H1 (cell line): ENCODE measurements at regions not wholly inside any gene's neighbourhood (a gene's known extent, or its start where the extent isn't known, plus 50 kb on each side); places are given as distances from the start of the nearest gene placed in this dataset.

Experiments
- CTCF ChIA-PET: fragments of 300-600 bp; sonication (Branson Sonifier 250); formaldehyde crosslinking; loops from one replicate; lab custom pipeline; 2021; ENCODE audit not compliant: partially characterized antibody; lab: Charles Lee
- POLR2A ChIA-PET: fragments of 300-600 bp; sonication (Branson Sonifier 250); formaldehyde crosslinking; loops from one replicate; lab custom pipeline; 2021; ENCODE audit warnings: inconsistent platforms; ENCODE audit not compliant: partially characterized antibody; lab: Charles Lee
- DNase-seq, 2 experiments: peaks; one replicate each; pipeline versions ENCODE4 v3.0.0 to v3.0.0-alpha.2; 2010 to 2022; ENCODE audit warnings: low spot score in 2 of 2, low read depth in 1 of 2, mixed read lengths in 1 of 2
- FAIRE-seq: peaks from 2 replicates; lab custom pipeline; 2011; peaks lifted over from hg19 to GRCh38; lab: Jason Lieb, UNC
- H2AFZ ChIP-seq: 2 replicates; pipeline ENCODE4 v1.8.1; 2012; ENCODE audit warnings: low read length, inconsistent platforms
- H2AK5ac ChIP-seq: 2 replicates; pipeline ENCODE4 v1.6.1; 2013; ENCODE audit warnings: low read depth, low read length
- H2BK120ac ChIP-seq: replicated peaks from 2 replicates; pipeline ENCODE3; 2013; ENCODE audit warnings: low read depth, low read length, inconsistent platforms
- H2BK12ac ChIP-seq: 2 replicates; pipeline ENCODE4 v1.6.1; 2013; ENCODE audit warnings: low read depth, low read length
- H2BK15ac ChIP-seq: 2 replicates; pipeline ENCODE4 v1.6.1; 2013; ENCODE audit warnings: low read length
- H2BK20ac ChIP-seq: 2 replicates; pipeline ENCODE4 v1.6.1; 2013; ENCODE audit warnings: low read length
- H2BK5ac ChIP-seq: 2 replicates; pipeline ENCODE4 v1.6.1; 2013; ENCODE audit warnings: low read depth, low read length
- H3K14ac ChIP-seq: 2 replicates; pipeline ENCODE4 v1.6.1; 2013; ENCODE audit warnings: inconsistent platforms; ENCODE audit not compliant: insufficient read length
- H3K18ac ChIP-seq: 2 replicates; pipeline ENCODE4 v1.6.1; 2013; ENCODE audit warnings: low read length; ENCODE audit errors: extremely low read depth
- H3K23ac ChIP-seq: 2 replicates; pipeline ENCODE4 v1.6.1; 2013; ENCODE audit warnings: inconsistent platforms; ENCODE audit not compliant: insufficient read length
- H3K23me2 ChIP-seq: 2 replicates; pipeline ENCODE4 v1.6.1; 2013; ENCODE audit warnings: low read depth, low read length
- H3K27ac ChIP-seq: 2 replicates; pipeline ENCODE4 v1.6.1; 2011; ENCODE audit warnings: low read depth, low read length, inconsistent platforms
- H3K27me3 ChIP-seq, 4 experiments: replicated peaks in 1 of 4; 1 replicate in 1 of 4; 2 replicates in 3 of 4; pipeline versions ENCODE4 v1.6.1 to v1.8.1; 2011 to 2013; ENCODE audit warnings: low read length in 3 of 4, mild to moderate bottlenecking in 3 of 4, inconsistent platforms in 2 of 4, mixed read lengths in 2 of 4, moderate library complexity in 1 of 4; ENCODE audit not compliant: control insufficient read depth in 3 of 4, insufficient read depth in 3 of 4; ENCODE audit errors: extremely low read depth in 1 of 4
- H3K36me3 ChIP-seq, 4 experiments: 2 replicates each; pipeline versions ENCODE4 v1.6.1 to v1.8.1; 2011 to 2013; ENCODE audit warnings: mild to moderate bottlenecking in 4 of 4, low read length in 3 of 4, moderate library complexity in 2 of 4, control low read depth in 1 of 4, inconsistent platforms in 1 of 4; ENCODE audit not compliant: insufficient read depth in 4 of 4, control insufficient read depth in 2 of 4
- H3K4ac ChIP-seq: replicated peaks from 2 replicates; pipeline ENCODE3; 2013; ENCODE audit warnings: low read length, low read depth, mixed read lengths, inconsistent platforms; ENCODE audit not compliant: insufficient read length
- H3K4me1 ChIP-seq, 4 experiments: replicated peaks in 1 of 4; 1 replicate in 1 of 4; 2 replicates in 3 of 4; pipeline versions ENCODE4 v1.6.1 to v1.8.1; 2011 to 2013; ENCODE audit warnings: low read length in 3 of 4, inconsistent platforms in 2 of 4, mixed read lengths in 1 of 4; ENCODE audit not compliant: insufficient read depth in 4 of 4, control insufficient read depth in 3 of 4
- H3K4me2 ChIP-seq, 2 experiments: 2 replicates each; pipeline versions ENCODE4 v1.6.1 to v1.8.1; 2011 to 2013; ENCODE audit warnings: low read depth in 2 of 2, low read length in 2 of 2, control low read depth in 1 of 2, inconsistent platforms in 1 of 2, mild to moderate bottlenecking in 1 of 2; ENCODE audit not compliant: insufficient read depth in 1 of 2
- H3K4me3 ChIP-seq, 4 experiments: fragments of 200-600, 300-600 bp in 1 of 4; sonication (generic), shearing (Covaris generic), sonication (Bioruptor Twin) in 1 of 4; 2 replicates each; pipeline versions ENCODE4 v1.5.1 to v1.8.1; 2011 to 2016; ENCODE audit warnings: low read length in 4 of 4, low read depth in 3 of 4, control low read depth in 2 of 4, inconsistent platforms in 2 of 4, mild to moderate bottlenecking in 2 of 4, mixed read lengths in 1 of 4, moderate library complexity in 1 of 4; ENCODE audit not compliant: insufficient read depth in 2 of 4; ENCODE audit errors: extremely low read depth in 1 of 4
- H3K56ac ChIP-seq: replicated peaks from 2 replicates; pipeline ENCODE3; 2013; ENCODE audit warnings: low read depth, mild to moderate bottlenecking, mixed read lengths, low read length, inconsistent platforms; ENCODE audit not compliant: insufficient read length
- H3K79me1 ChIP-seq: 2 replicates; pipeline ENCODE4 v1.6.1; 2013; ENCODE audit warnings: low read depth, low read length, control low read depth
- H3K79me2 ChIP-seq, 2 experiments: 2 replicates each; pipeline versions ENCODE4 v1.6.1 to v1.8.1; 2012 to 2013; ENCODE audit warnings: low read length in 2 of 2, mild to moderate bottlenecking in 2 of 2, inconsistent platforms in 1 of 2; ENCODE audit not compliant: insufficient read depth in 2 of 2, control insufficient read depth in 1 of 2
- H3K9ac ChIP-seq, 4 experiments: replicated peaks in 1 of 4; 1 replicate in 1 of 4; 2 replicates in 3 of 4; pipeline versions ENCODE4 v1.6.1 to v1.8.1; 2011 to 2013; ENCODE audit warnings: low read depth in 3 of 4, low read length in 3 of 4, control low read depth in 2 of 4, mild to moderate bottlenecking in 2 of 4, moderate library complexity in 2 of 4, inconsistent platforms in 1 of 4; ENCODE audit errors: extremely low read depth in 1 of 4
- H3K9me3 ChIP-seq, 2 experiments: 2 replicates each; pipeline versions ENCODE4 v1.6.1 to v1.8.1; 2012 to 2013; ENCODE audit warnings: mild to moderate bottlenecking in 2 of 2, moderate library complexity in 2 of 2, control low read depth in 1 of 2, inconsistent platforms in 1 of 2, low read depth in 1 of 2, low read length in 1 of 2, mixed read lengths in 1 of 2; ENCODE audit not compliant: insufficient read depth in 2 of 2
- H4K20me1 ChIP-seq, 2 experiments: replicated peaks in 1 of 2; 2 replicates each; pipeline versions ENCODE3 to v1.8.1; 2011 to 2013; ENCODE audit warnings: inconsistent platforms in 2 of 2, low read length in 2 of 2, mild to moderate bottlenecking in 1 of 2; ENCODE audit not compliant: insufficient read depth in 2 of 2, control insufficient read depth in 1 of 2
- H4K5ac ChIP-seq: 2 replicates; pipeline ENCODE4 v1.6.1; 2013; ENCODE audit warnings: low read length, low read depth, mixed read lengths, inconsistent platforms; ENCODE audit not compliant: insufficient read length
- H4K8ac ChIP-seq: 2 replicates; pipeline ENCODE4 v1.8.0; 2013; ENCODE audit warnings: mild to moderate bottlenecking, moderate library complexity, low read length, inconsistent platforms; ENCODE audit not compliant: insufficient read depth; ENCODE audit errors: extremely low read depth
- H4K91ac ChIP-seq: replicated peaks from 2 replicates; pipeline ENCODE3; 2013; ENCODE audit warnings: low read length, mixed read lengths, inconsistent platforms; ENCODE audit not compliant: insufficient read length
- CBX5 ChIP-seq: fragments of 300-800, 300-1000 bp; sonication (generic); IDR thresholded peaks from 2 replicates; pipeline ENCODE4 v1.7.1; 2016; ENCODE audit warnings: antibody characterized with exemption, low read length, low read depth
- CEBPB ChIP-seq: IDR thresholded peaks from 2 replicates; pipeline ENCODE4 v1.6.1; 2012; ENCODE audit warnings: low read depth, low read length
- CHD1 ChIP-seq: IDR thresholded peaks from 2 replicates; pipeline ENCODE4 v1.6.1; 2012; ENCODE audit warnings: low read depth, low read length, improper control_type of control experiment
- EZH2 ChIP-seq: fragments of 200-600 bp; sonication (generic); IDR thresholded peaks from 2 replicates; pipeline ENCODE4 v1.7.1; 2012; ENCODE audit warnings: low read depth, mild to moderate bottlenecking, moderate library complexity, low read length, inconsistent platforms; ENCODE audit not compliant: severe bottlenecking
- GABPA ChIP-seq: IDR thresholded peaks from 2 replicates; pipeline ENCODE4 v1.6.1; 2011; ENCODE audit warnings: mild to moderate bottlenecking, low read length, moderate library complexity, borderline replicate concordance; ENCODE audit not compliant: insufficient read depth
- KDM1A ChIP-seq: fragments of 200-600, 300-600 bp; sonication (generic); IDR thresholded peaks from 2 replicates; pipeline ENCODE4 v1.7.1; 2016; ENCODE audit warnings: mild to moderate bottlenecking, low read length, borderline replicate concordance
- KDM4A ChIP-seq: IDR thresholded peaks from one replicate; pipeline ENCODE4 v1.7.1; 2012; ENCODE audit warnings: low read depth, mild to moderate bottlenecking, moderate library complexity, low read length, inconsistent platforms; ENCODE audit not compliant: severe bottlenecking
- KDM5A ChIP-seq: fragments of 200-600 bp; IDR thresholded peaks from 2 replicates; pipeline ENCODE4 v1.7.1; 2012; ENCODE audit warnings: mild to moderate bottlenecking, low read length, inconsistent platforms, mixed read lengths
- MAFK ChIP-seq: IDR thresholded peaks from 2 replicates; pipeline ENCODE4 v1.6.1; 2012; ENCODE audit warnings: low read depth, mild to moderate bottlenecking, improper control_type of control experiment, low read length
- POU5F1 ChIP-seq: IDR thresholded peaks from 2 replicates; pipeline ENCODE4 v1.6.1; 2011; ENCODE audit warnings: low read depth, mild to moderate bottlenecking, low read length, moderate library complexity
- RBBP5 ChIP-seq: IDR thresholded peaks from 2 replicates; pipeline ENCODE4 v1.7.1; 2012; ENCODE audit warnings: low read depth, mild to moderate bottlenecking, inconsistent platforms, low read length, moderate library complexity, borderline replicate concordance
- SIRT6 ChIP-seq: IDR thresholded peaks from one replicate; pipeline ENCODE4 v1.7.1; 2012; ENCODE audit warnings: low read length, inconsistent platforms
- TCF12 ChIP-seq: IDR thresholded peaks from 2 replicates; pipeline ENCODE4 v1.6.1; 2011; ENCODE audit warnings: low read depth, mild to moderate bottlenecking, low read length
- TEAD4 ChIP-seq: IDR thresholded peaks from 2 replicates; pipeline ENCODE4 v1.6.1; 2012; ENCODE audit warnings: low read depth, low read length, inconsistent platforms, mixed read lengths
- WGBS, 2 experiments: shearing (Covaris generic) in 1 of 2; methylation state at CpG; one replicate each; pipeline versions ENCODE4 v1.1.6 to v1.1.7; 2013 to 2015; ENCODE audit warnings: low lambda C conversion rate in 2 of 2, mixed read lengths in 2 of 2, inconsistent platforms in 1 of 2, low coverage in 1 of 2, missing lambda C conversion rate in 1 of 2; ENCODE audit not compliant: insufficient replicate concordance in 2 of 2, insufficient coverage in 1 of 2, insufficient read length in 1 of 2; ENCODE audit errors: extremely low coverage in 1 of 2, missing lambda C conversion rate in 1 of 2; 5-methylcytosine and 5-hydroxymethylcytosine counted together
- TF ChIP-seq, protein P1 (sequence below): IDR thresholded peaks from 2 replicates; pipeline ENCODE4 v1.6.1; 2012; ENCODE audit warnings: inconsistent platforms

DNA sequence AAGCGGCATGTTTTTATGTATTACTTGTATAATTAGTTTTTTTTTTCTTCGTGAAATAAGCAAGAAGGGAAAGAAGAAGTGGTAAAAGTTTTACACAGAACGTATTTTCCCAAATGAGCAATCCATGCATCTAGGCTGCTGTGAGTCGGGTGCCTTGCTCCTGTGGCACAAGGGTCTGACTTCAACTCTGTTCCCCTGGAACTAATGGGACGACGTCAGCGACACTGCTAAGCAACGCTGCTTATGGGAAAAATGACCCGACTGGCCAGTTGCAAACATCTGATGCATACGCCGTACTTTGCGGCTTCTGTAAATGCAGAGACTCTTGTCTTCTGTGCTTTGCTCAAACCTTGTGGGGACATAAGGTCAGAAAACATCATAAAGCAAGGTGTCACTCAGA is 66.3 kb downstream of the MPP7 start:
- no peak overlapping the region for H4K5ac ChIP-seq
- H3K56ac ChIP-seq, result no peak overlapping the region
- no peak overlapping the region for H2BK20ac ChIP-seq
- FAIRE-seq (no peak), DNase-seq (no peak)
- H2BK15ac ChIP-seq, result no peak overlapping the region
- no peak overlapping the region for H2AK5ac ChIP-seq
- no peak overlapping the region for H2AFZ ChIP-seq
- H3K9ac ChIP-seq, result no peak overlapping the region
- H3K4ac ChIP-seq, result no peak overlapping the region
- H3K79me2 ChIP-seq, result no peaks in the 10 kb centered on the region
- no peak overlapping the region for H3K14ac ChIP-seq
- WGBS, 2 experiments, result 81% methylated on average over 12 of the region's 12 CpGs; no CpG with 5 or more reads in 1 of the 2 experiments
- no peaks in the 10 kb centered on the region for H3K23me2 ChIP-seq
- no peak overlapping the region for H3K23ac ChIP-seq
- no peak overlapping the region for H2BK5ac ChIP-seq
- H3K4me1 ChIP-seq, result no peaks in the 10 kb centered on the region
- no peaks in the 10 kb centered on the region for H3K36me3 ChIP-seq
- H4K8ac ChIP-seq, result no peak overlapping the region; the same call in 1 of the 2 replicates
- H4K20me1 ChIP-seq, result no peaks in the 10 kb centered on the region
- no peak overlapping the region for H3K4me2 ChIP-seq
- no peaks in the 10 kb centered on the region for H3K9me3 ChIP-seq
- ChIA-PET CTCF (interaction anchor here (1.3 to 1.4 kb wide), 2 partner anchors 17 to 25 kb away, joined by 3 read pairs; no protein-coding TSS in a partner anchor), POLR2A (no interaction called here)
- no peak overlapping the region for H2BK12ac ChIP-seq
- H3K27ac ChIP-seq, result no peak overlapping the region
- H3K18ac ChIP-seq, result no peak overlapping the region
- no peaks in the 10 kb centered on the region for H3K79me1 ChIP-seq
- H4K91ac ChIP-seq, result no peak overlapping the region
- no peak overlapping the region for H3K4me3 ChIP-seq
- no peak overlapping the region for H2BK120ac ChIP-seq
- H3K27me3 ChIP-seq, result no peaks in the 10 kb centered on the region
- TF ChIP-seq GABPA, result no peak
- TF ChIP-seq CEBPB, result no peak
- no peak for TF ChIP-seq POU5F1
- no peak for TF ChIP-seq SIRT6
- TF ChIP-seq KDM1A, result no peak
- TF ChIP-seq CBX5, result no peak
- no peak for TF ChIP-seq KDM4A
- no peak for TF ChIP-seq TEAD4
- no peak for TF ChIP-seq MAFK
- no peak for TF ChIP-seq TCF12
- TF ChIP-seq EZH2, result no peak
- TF ChIP-seq RBBP5, result no peak
- TF ChIP-seq, protein P1, sequence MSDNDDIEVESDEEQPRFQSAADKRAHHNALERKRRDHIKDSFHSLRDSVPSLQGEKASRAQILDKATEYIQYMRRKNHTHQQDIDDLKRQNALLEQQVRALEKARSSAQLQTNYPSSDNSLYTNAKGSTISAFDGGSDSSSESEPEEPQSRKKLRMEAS, result no peak
- TF ChIP-seq CHD1, result no peak
- TF ChIP-seq KDM5A, result no peak
